GM12878 (cell line): ENCODE measurements at regions not wholly inside any gene's neighbourhood (a gene's known extent, or its start where the extent isn't known, plus 50 kb on each side); places are given as distances from the start of the nearest gene placed in this dataset.

Source experiments
- CBFB ChIP-seq: IDR thresholded peaks from 2 replicates; pipeline ENCODE4 v1.6.1; 2016; ENCODE audit warnings: antibody characterized with exemption, low read depth
- CHD2 ChIP-seq: IDR thresholded peaks from 2 replicates; pipeline ENCODE4 v1.6.1; 2011; ENCODE audit warnings: low read depth, low read length, improper control_type of control experiment, borderline replicate concordance
- EP300 ChIP-seq, 2 experiments: fragments of 150-350 bp in 1 of 2; IDR thresholded peaks; 2 replicates each; pipeline ENCODE4 v1.6.1; 2011 to 2012; ENCODE audit warnings: low read depth in 2 of 2, low read length in 2 of 2, borderline replicate concordance in 1 of 2, improper control_type of control experiment in 1 of 2, inconsistent platforms in 1 of 2; ENCODE audit not compliant: control insufficient read depth in 1 of 2
- EZH2 ChIP-seq: IDR thresholded peaks from 2 replicates; pipeline ENCODE4 v1.6.1; 2012; ENCODE audit warnings: low read depth, mild to moderate bottlenecking, control low read depth, inconsistent platforms, low read length, borderline replicate concordance; ENCODE audit not compliant: control insufficient read depth
- HCFC1 ChIP-seq: fragments of 150-350 bp; IDR thresholded peaks from 2 replicates; pipeline ENCODE4 v1.6.1; 2014; ENCODE audit warnings: low read length
- HDAC2 ChIP-seq: fragments of 200-600 bp; sonication (generic); IDR thresholded peaks from 2 replicates; pipeline ENCODE4 v1.6.1; 2017
- POLR2AphosphoS2 ChIP-seq: IDR thresholded peaks from 2 replicates; pipeline ENCODE4 v1.6.1; 2011; ENCODE audit warnings: low read depth, mild to moderate bottlenecking, low read length, improper control_type of control experiment, moderate library complexity
- POLR2AphosphoS5 ChIP-seq: IDR thresholded peaks from 2 replicates; pipeline ENCODE4 v1.6.1; 2011; ENCODE audit warnings: mild to moderate bottlenecking, low read length, inconsistent platforms
- RFX5 ChIP-seq: IDR thresholded peaks from 2 replicates; pipeline ENCODE4 v1.6.1; 2011; ENCODE audit warnings: low read depth, low read length, improper control_type of control experiment
- SRF ChIP-seq, 2 experiments: IDR thresholded peaks; 2 replicates each; pipeline ENCODE4 v1.6.1; 2011; ENCODE audit warnings: low read depth in 2 of 2, low read length in 2 of 2, mild to moderate bottlenecking in 1 of 2, moderate library complexity in 1 of 2
- TAF1 ChIP-seq: IDR thresholded peaks from 2 replicates; pipeline ENCODE4 v1.6.1; 2011; ENCODE audit warnings: mild to moderate bottlenecking, low read depth, low read length, borderline replicate concordance
- TF ChIP-seq, protein P1 (sequence below), 3 experiments: IDR thresholded peaks in 2 of 3; conservative IDR thresholded peaks in 1 of 3; 2 replicates each; pipeline ENCODE4 v1.5.1; 2011; ENCODE audit warnings: low read depth in 3 of 3, low read length in 3 of 3, mild to moderate bottlenecking in 3 of 3, control low read depth in 2 of 3, moderate library complexity in 2 of 3, inconsistent platforms in 1 of 3, mixed read lengths in 1 of 3; ENCODE audit not compliant: control insufficient read depth in 2 of 3, insufficient read depth in 1 of 3; ENCODE audit errors: extremely low read depth in 1 of 3
- TF ChIP-seq, protein P2 (sequence below): fragments of 450-650 bp; IDR thresholded peaks from 2 replicates; pipeline ENCODE4 v1.6.1; 2017; ENCODE audit warnings: mild to moderate bottlenecking

DNA sequence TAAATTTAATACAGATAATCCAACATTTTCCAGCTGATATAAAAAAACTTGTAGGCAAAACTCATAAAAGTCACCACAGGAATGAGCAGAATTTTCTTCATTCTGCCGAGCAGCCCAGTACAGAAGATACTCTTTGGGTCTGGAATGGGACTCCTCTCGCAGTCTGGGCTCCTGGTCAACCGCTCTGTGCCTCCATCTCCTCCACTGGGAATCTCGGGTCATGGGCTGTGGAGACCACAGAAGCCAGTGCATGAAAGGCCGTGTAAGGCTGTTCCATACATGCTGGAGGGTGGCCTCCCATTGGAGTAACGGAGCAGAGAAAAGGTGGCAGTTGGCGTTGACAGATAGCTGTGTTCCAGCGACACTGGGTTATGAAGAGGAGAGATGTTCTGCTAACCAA is 616.4 kb upstream of the MGMT start:
- TF ChIP-seq CBFB (no peak), POLR2AphosphoS2 (no peak), POLR2AphosphoS5 (no peak), SRF (IDR thresholded peaks at IDR 0.05; ENCODE audit: low read depth in 2 of 2, low read length in 2 of 2) (no peak), EP300 (IDR thresholded peaks at IDR 0.05; ENCODE audit: borderline replicate concordance in 1 of 2, control insufficient read depth in 1 of 2, low read depth in 2 of 2, low read length in 2 of 2) (no peak), TAF1 (no peak), HDAC2 (no peak), CHD2 (no peak), EZH2 (no peak), HCFC1 (no peak), RFX5 (no peak)
- TF ChIP-seq, protein P1, sequence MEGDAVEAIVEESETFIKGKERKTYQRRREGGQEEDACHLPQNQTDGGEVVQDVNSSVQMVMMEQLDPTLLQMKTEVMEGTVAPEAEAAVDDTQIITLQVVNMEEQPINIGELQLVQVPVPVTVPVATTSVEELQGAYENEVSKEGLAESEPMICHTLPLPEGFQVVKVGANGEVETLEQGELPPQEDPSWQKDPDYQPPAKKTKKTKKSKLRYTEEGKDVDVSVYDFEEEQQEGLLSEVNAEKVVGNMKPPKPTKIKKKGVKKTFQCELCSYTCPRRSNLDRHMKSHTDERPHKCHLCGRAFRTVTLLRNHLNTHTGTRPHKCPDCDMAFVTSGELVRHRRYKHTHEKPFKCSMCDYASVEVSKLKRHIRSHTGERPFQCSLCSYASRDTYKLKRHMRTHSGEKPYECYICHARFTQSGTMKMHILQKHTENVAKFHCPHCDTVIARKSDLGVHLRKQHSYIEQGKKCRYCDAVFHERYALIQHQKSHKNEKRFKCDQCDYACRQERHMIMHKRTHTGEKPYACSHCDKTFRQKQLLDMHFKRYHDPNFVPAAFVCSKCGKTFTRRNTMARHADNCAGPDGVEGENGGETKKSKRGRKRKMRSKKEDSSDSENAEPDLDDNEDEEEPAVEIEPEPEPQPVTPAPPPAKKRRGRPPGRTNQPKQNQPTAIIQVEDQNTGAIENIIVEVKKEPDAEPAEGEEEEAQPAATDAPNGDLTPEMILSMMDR (IDR thresholded peaks at IDR 0.05 in 2 of 3, conservative IDR thresholded peaks at IDR 0.05 in 1 of 3; ENCODE audit: control insufficient read depth in 2 of 3, extremely low read depth in 1 of 3, insufficient read depth in 1 of 3, low read depth in 3 of 3, low read length in 3 of 3) = no peak
- TF ChIP-seq, protein P2, sequence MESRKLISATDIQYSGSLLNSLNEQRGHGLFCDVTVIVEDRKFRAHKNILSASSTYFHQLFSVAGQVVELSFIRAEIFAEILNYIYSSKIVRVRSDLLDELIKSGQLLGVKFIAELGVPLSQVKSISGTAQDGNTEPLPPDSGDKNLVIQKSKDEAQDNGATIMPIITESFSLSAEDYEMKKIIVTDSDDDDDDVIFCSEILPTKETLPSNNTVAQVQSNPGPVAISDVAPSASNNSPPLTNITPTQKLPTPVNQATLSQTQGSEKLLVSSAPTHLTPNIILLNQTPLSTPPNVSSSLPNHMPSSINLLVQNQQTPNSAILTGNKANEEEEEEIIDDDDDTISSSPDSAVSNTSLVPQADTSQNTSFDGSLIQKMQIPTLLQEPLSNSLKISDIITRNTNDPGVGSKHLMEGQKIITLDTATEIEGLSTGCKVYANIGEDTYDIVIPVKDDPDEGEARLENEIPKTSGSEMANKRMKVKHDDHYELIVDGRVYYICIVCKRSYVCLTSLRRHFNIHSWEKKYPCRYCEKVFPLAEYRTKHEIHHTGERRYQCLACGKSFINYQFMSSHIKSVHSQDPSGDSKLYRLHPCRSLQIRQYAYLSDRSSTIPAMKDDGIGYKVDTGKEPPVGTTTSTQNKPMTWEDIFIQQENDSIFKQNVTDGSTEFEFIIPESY = no peak
